ENCODE measurements at regions not wholly inside any gene's neighbourhood (a gene's known extent, or its start where the extent isn't known, plus 50 kb on each side); places are given as distances from the start of the nearest gene placed in this dataset.
"Not testable (repeated sequence)": the region's sequence is repeated elsewhere in the genome, so short reads cannot be mapped to it uniquely, and the experiment has no call there.

- H3K27me3 Mint-ChIP-seq; H3K36me3 Mint-ChIP-seq (ENCODE audit: low read depth); intact Hi-C loops (cut with micrococcal nuclease); H3K4me3 Mint-ChIP-seq; H3K4me1 Mint-ChIP-seq (ENCODE audit: low read depth); H3K27ac Mint-ChIP-seq; H3K9me3 Mint-ChIP-seq: not testable (repeated sequence)
Observed at GRCh38 chr16:16448423-16448822, 69.5 kb downstream of the NPIPA7 start.

GRCh38 chr16:16449712-16450237, 70.8 kb downstream of the NPIPA7 start:
- H3K27me3 Mint-ChIP-seq; H3K9me3 Mint-ChIP-seq; H3K36me3 Mint-ChIP-seq (ENCODE audit: low read depth); intact Hi-C loops (cut with micrococcal nuclease); H3K27ac Mint-ChIP-seq; H3K4me3 Mint-ChIP-seq; H3K4me1 Mint-ChIP-seq (ENCODE audit: low read depth): not testable (repeated sequence)

GRCh38 chr16:16451721-16452410, 72.9 kb downstream of the NPIPA7 start:
- not testable (repeated sequence) for H3K27me3 Mint-ChIP-seq

GRCh38 chr16:16458579-16458978, 79.6 kb downstream of the NPIPA7 start:
- H3K4me3 Mint-ChIP-seq; H3K4me1 Mint-ChIP-seq (ENCODE audit: low read depth); H3K36me3 Mint-ChIP-seq (ENCODE audit: low read depth); H3K27ac Mint-ChIP-seq; H3K27me3 Mint-ChIP-seq; H3K9me3 Mint-ChIP-seq; intact Hi-C loops (cut with micrococcal nuclease): not testable (repeated sequence)

More at GRCh38 chr16:16451721-16452410, 72.9 kb downstream of the NPIPA7 start:
- H3K4me3 Mint-ChIP-seq; H3K36me3 Mint-ChIP-seq (ENCODE audit: low read depth); H3K9me3 Mint-ChIP-seq; H3K4me1 Mint-ChIP-seq (ENCODE audit: low read depth); intact Hi-C loops (cut with micrococcal nuclease); H3K27ac Mint-ChIP-seq: not testable (repeated sequence)

- H3K27ac Mint-ChIP-seq; intact Hi-C loops (cut with micrococcal nuclease); H3K4me1 Mint-ChIP-seq (ENCODE audit: low read depth); H3K36me3 Mint-ChIP-seq (ENCODE audit: low read depth); H3K9me3 Mint-ChIP-seq; H3K4me3 Mint-ChIP-seq; H3K27me3 Mint-ChIP-seq: not testable (repeated sequence)
Observed at GRCh38 chr16:16463792-16464191, 84.9 kb downstream of the NPIPA7 start.

- H3K4me1 Mint-ChIP-seq (ENCODE audit: low read depth); H3K36me3 Mint-ChIP-seq (ENCODE audit: low read depth); H3K27ac Mint-ChIP-seq; H3K4me3 Mint-ChIP-seq; H3K27me3 Mint-ChIP-seq; H3K9me3 Mint-ChIP-seq; intact Hi-C loops (cut with micrococcal nuclease): not testable (repeated sequence)
Observed at GRCh38 chr16:16488919-16489318, 110.0 kb downstream of the NPIPA7 start.

DNA sequence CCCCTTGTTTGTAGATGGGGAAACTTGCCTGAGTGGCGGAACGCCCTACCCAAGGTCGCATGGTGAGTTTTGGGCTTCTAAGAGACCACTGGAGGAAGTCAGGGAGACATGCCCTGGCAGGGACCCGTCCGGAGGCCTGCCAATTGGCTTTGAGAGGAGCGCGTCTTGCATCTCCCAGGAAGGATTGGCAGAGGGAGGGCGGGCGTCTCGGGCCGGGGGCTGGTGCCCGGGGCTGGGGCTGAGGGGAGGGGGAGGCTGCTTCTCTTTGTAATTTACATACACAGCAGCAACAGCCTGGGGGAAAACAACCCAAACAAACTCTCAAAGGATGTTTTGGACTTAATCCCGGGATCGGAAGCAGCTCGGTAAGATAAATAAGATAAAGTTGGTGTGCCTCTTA, 110.5 kb downstream of the NPIPA7 start:
- H3K27ac Mint-ChIP-seq; intact Hi-C loops (cut with micrococcal nuclease); H3K4me1 Mint-ChIP-seq (ENCODE audit: low read depth); H3K36me3 Mint-ChIP-seq (ENCODE audit: low read depth); H3K27me3 Mint-ChIP-seq; H3K4me3 Mint-ChIP-seq; H3K9me3 Mint-ChIP-seq: not testable (repeated sequence)

DNA sequence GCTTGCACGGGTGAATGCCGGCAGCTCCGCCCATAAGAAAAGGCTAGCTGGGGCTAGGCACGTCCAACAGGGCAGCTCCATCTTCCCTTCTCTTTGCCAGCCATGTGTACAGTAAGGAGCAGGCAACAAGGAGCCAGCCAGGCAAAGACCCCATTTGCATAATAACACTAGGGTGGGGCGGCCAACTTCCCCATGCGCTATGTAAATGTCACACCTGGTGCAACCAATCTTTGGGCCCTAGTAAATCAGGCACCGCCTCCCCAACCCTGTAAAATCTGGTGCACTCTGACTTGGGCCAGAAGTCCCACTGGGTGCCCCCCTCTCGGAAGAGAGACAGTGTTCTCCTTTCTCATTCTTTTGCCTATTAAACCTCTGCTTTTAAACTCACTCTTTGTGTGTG, 115.2 kb downstream of the NPIPA7 start:
- H3K4me3 Mint-ChIP-seq; H3K4me1 Mint-ChIP-seq (ENCODE audit: low read depth); H3K9me3 Mint-ChIP-seq; H3K36me3 Mint-ChIP-seq (ENCODE audit: low read depth); H3K27ac Mint-ChIP-seq; intact Hi-C loops (cut with micrococcal nuclease); H3K27me3 Mint-ChIP-seq: not testable (repeated sequence)

DNA sequence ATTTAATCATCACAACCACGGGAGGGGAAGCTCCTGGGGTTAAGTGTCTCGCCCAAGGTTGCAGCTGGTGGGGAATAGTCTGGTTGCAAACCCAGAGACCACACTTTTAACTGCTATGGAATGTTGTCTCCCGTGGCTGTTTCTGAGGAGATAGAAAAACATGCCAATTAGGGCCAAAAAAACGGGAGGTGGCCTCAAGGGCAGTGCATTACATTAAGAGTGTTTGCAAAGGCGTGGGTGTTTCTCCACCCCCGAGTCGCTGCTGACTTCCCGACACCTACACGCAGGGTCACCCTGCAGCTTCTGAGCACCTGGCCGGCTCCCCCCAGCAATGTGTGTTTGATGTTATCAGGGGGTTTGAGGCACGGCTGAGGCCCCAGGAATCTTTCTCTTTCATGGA, 116.1 kb downstream of the NPIPA7 start:
- H3K27ac Mint-ChIP-seq; H3K36me3 Mint-ChIP-seq (ENCODE audit: low read depth); H3K9me3 Mint-ChIP-seq; H3K4me1 Mint-ChIP-seq (ENCODE audit: low read depth); H3K4me3 Mint-ChIP-seq; intact Hi-C loops (cut with micrococcal nuclease); H3K27me3 Mint-ChIP-seq: not testable (repeated sequence)

- H3K4me3 Mint-ChIP-seq; H3K36me3 Mint-ChIP-seq (ENCODE audit: low read depth); intact Hi-C loops (cut with micrococcal nuclease); H3K4me1 Mint-ChIP-seq (ENCODE audit: low read depth); H3K27me3 Mint-ChIP-seq; H3K9me3 Mint-ChIP-seq; H3K27ac Mint-ChIP-seq: not testable (repeated sequence)
Observed at GRCh38 chr16:16499875-16500274, 120.9 kb downstream of the NPIPA7 start.

GRCh38 chr16:16507041-16507440, 128.1 kb downstream of the NPIPA7 start:
- intact Hi-C loops (cut with micrococcal nuclease); H3K36me3 Mint-ChIP-seq (ENCODE audit: low read depth); H3K4me1 Mint-ChIP-seq (ENCODE audit: low read depth); H3K27ac Mint-ChIP-seq; H3K9me3 Mint-ChIP-seq; H3K27me3 Mint-ChIP-seq; H3K4me3 Mint-ChIP-seq: not testable (repeated sequence)

DNA sequence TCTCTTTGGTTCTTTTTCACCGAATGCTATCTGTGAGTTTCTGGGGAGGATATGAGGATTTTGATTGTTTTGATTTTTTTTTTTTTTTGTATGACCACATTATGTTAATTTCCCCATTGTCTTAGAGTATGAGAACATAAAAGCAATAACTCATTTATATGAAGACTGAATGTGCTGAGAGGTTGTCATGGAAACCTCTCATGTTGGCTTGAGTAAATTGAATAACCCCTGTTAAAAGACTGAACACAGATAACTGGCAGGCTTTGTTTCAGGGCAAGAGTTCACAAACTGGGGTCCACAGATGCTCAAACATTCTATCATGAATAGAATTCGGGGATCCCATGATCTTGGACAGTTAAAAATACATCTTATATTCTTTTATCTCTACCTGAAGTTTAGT, 129.4 kb downstream of the NPIPA7 start:
- H3K27me3 Mint-ChIP-seq; H3K4me1 Mint-ChIP-seq (ENCODE audit: low read depth); H3K4me3 Mint-ChIP-seq; H3K36me3 Mint-ChIP-seq (ENCODE audit: low read depth); H3K27ac Mint-ChIP-seq; H3K9me3 Mint-ChIP-seq; intact Hi-C loops (cut with micrococcal nuclease): not testable (repeated sequence)

DNA sequence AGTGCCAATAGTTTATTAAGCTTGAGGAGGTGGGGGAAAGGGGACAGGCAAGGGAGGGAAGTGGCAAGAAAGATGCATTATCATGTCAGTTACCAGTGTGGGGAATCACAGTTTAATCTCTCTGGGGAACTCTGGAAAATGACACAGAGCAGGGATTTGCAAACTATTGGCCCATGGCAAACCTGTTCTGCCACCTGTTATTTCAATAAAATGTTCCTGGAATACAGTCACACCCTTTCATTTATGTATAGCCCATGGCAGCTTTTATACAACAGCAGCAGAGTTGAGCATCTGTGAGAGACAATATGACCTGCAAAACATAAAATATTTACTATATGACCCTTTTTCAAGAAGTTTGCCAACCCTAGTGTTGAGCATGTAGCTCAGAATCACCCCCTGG, 140.5 kb downstream of the NPIPA7 start:
- H3K4me1 Mint-ChIP-seq (ENCODE audit: low read depth); H3K27ac Mint-ChIP-seq; H3K27me3 Mint-ChIP-seq; H3K9me3 Mint-ChIP-seq; intact Hi-C loops (cut with micrococcal nuclease); H3K4me3 Mint-ChIP-seq; H3K36me3 Mint-ChIP-seq (ENCODE audit: low read depth): not testable (repeated sequence)

- H3K27ac Mint-ChIP-seq; H3K9me3 Mint-ChIP-seq; H3K4me3 Mint-ChIP-seq; intact Hi-C loops (cut with micrococcal nuclease); H3K36me3 Mint-ChIP-seq (ENCODE audit: low read depth); H3K27me3 Mint-ChIP-seq; H3K4me1 Mint-ChIP-seq (ENCODE audit: low read depth): not testable (repeated sequence)
Observed at GRCh38 chr16:16521239-16522002, 142.5 kb downstream of the NPIPA7 start.

- intact Hi-C loops (cut with micrococcal nuclease); H3K9me3 Mint-ChIP-seq: not testable (repeated sequence)
Observed at GRCh38 chr16:16526998-16527397, 148.1 kb downstream of the NPIPA7 start.

More at GRCh38 chr16:16526998-16527397, 148.1 kb downstream of the NPIPA7 start:
- not testable (repeated sequence) for H3K27ac Mint-ChIP-seq; H3K4me1 Mint-ChIP-seq (ENCODE audit: low read depth); H3K4me3 Mint-ChIP-seq; H3K36me3 Mint-ChIP-seq (ENCODE audit: low read depth); H3K27me3 Mint-ChIP-seq

All from dendritic cell treated with granulocyte-macrophage colony-stimulating factor and Interleukin-4, amounts not matched to agents 40 ng/mL and 50 ng/mL, for 4 days (primary cell).